SK-N-SH (cell line): ENCODE measurements at regions not wholly inside any gene's neighbourhood (a gene's known extent, or its start where the extent isn't known, plus 50 kb on each side); places are given as distances from the start of the nearest gene placed in this dataset.

Experiments used
- CTCF ChIA-PET: fragments of 300-600, 350-600 bp; formaldehyde crosslinking; extraction: SDS; loops from one replicate; lab custom pipeline; 2021; lab: Yijun Ruan, JAX
- POLR2A ChIA-PET: fragments of 350-600 bp; sonication (Branson Sonifier 250); formaldehyde crosslinking; extraction: SDS; loops from one replicate; lab custom pipeline; 2020; ENCODE audit warnings: antibody characterized with exemption, inconsistent platforms; lab: Yijun Ruan, JAX
- DNase-seq: peaks from one replicate; pipeline ENCODE4 v3.0.0; 2012
- H2AFZ ChIP-seq: fragments of 200-600 bp; sonication (generic); 2 replicates; pipeline ENCODE4 v1.8.1; 2016; ENCODE audit warnings: antibody characterized with exemption, mild to moderate bottlenecking, low read depth
- H3F3A ChIP-seq: fragments of 200-600 bp; sonication (generic); replicated peaks from 2 replicates; pipeline ENCODE3; 2016; ENCODE audit warnings: antibody characterized with exemption, mild to moderate bottlenecking; ENCODE audit not compliant: insufficient read depth
- H3K27ac ChIP-seq, 2 experiments: fragments of 200-500 bp in 1 of 2; fragments of 200-600 bp in 1 of 2; sonication (Bioruptor generic) in 1 of 2; sonication (generic), shearing (Covaris generic) in 1 of 2; 2 replicates each; pipeline versions ENCODE4 v1.5.1 to v1.6.1; 2014 to 2016; ENCODE audit warnings: low read depth in 2 of 2, inconsistent platforms in 1 of 2, low read length in 1 of 2, mild to moderate bottlenecking in 1 of 2, mixed read lengths in 1 of 2
- H3K27me3 ChIP-seq: fragments of 200-600 bp; sonication (generic), shearing (Covaris generic); 2 replicates; pipeline ENCODE4 v1.6.1; 2016; ENCODE audit warnings: mixed run types; ENCODE audit not compliant: insufficient read depth
- H3K36me3 ChIP-seq, 2 experiments: fragments of 200-500 bp in 1 of 2; fragments of 200-600 bp in 1 of 2; sonication (Bioruptor generic) in 1 of 2; sonication (generic) in 1 of 2; replicated peaks in 1 of 2; 2 replicates each; pipeline versions ENCODE3 to v1.5.1; 2014 to 2016; ENCODE audit warnings: low read length in 1 of 2, mild to moderate bottlenecking in 1 of 2; ENCODE audit not compliant: insufficient read depth in 2 of 2, control insufficient read depth in 1 of 2
- H3K4me1 ChIP-seq, 2 experiments: fragments of 200-500 bp in 1 of 2; fragments of 200-600 bp in 1 of 2; sonication (Bioruptor generic) in 1 of 2; sonication (generic), shearing (Covaris generic) in 1 of 2; 2 replicates each; pipeline versions ENCODE4 v1.5.1 to v1.6.1; 2014 to 2016; ENCODE audit warnings: low read depth in 1 of 2, low read length in 1 of 2, mixed run types in 1 of 2; ENCODE audit not compliant: insufficient read depth in 2 of 2, control insufficient read depth in 1 of 2
- H3K4me2 ChIP-seq: fragments of 200-600 bp; sonication (generic), shearing (Covaris generic); 2 replicates; pipeline ENCODE4 v1.6.1; 2017; ENCODE audit warnings: mixed run types
- H3K4me3 ChIP-seq, 2 experiments: fragments of 200-500 bp in 1 of 2; fragments of 200-600 bp in 1 of 2; sonication (Bioruptor generic) in 1 of 2; sonication (generic), shearing (Covaris generic) in 1 of 2; 2 replicates each; pipeline versions ENCODE4 v1.5.1 to v1.8.1; 2014 to 2016; ENCODE audit warnings: low read depth in 2 of 2, inconsistent platforms in 1 of 2, low read length in 1 of 2, mild to moderate bottlenecking in 1 of 2, mixed read lengths in 1 of 2, moderate library complexity in 1 of 2
- H3K79me2 ChIP-seq: fragments of 200-600 bp; sonication (generic); 2 replicates; pipeline ENCODE4 v1.8.1; 2017; ENCODE audit warnings: mild to moderate bottlenecking; ENCODE audit not compliant: insufficient read depth
- H3K9ac ChIP-seq: fragments of 200-600 bp; sonication (generic); 2 replicates; pipeline ENCODE4 v1.6.1; 2017; ENCODE audit warnings: mixed run types
- H3K9me2 ChIP-seq: fragments of 200-600 bp; sonication (generic); 2 replicates; pipeline ENCODE4 v1.6.1; 2017; ENCODE audit warnings: mixed run types
- H3K9me3 ChIP-seq: fragments of 200-600 bp; sonication (generic); 2 replicates; pipeline ENCODE4 v1.6.1; 2017; ENCODE audit warnings: mixed run types, mild to moderate bottlenecking, moderate library complexity
- H4K20me1 ChIP-seq: fragments of 200-600 bp; sonication (generic); 2 replicates; pipeline ENCODE4 v1.6.1; 2017; ENCODE audit warnings: mild to moderate bottlenecking, mixed run types; ENCODE audit not compliant: insufficient read depth
- CHD2 ChIP-seq: fragments of 150-350 bp; IDR thresholded peaks from 2 replicates; pipeline ENCODE4 v1.6.1; 2018; ENCODE audit warnings: low read length; ENCODE audit not compliant: partially characterized antibody
- EP300 ChIP-seq, 2 experiments: IDR thresholded peaks; 2 replicates each; pipeline versions ENCODE4 v1.4.0 to v1.6.1; 2012; ENCODE audit warnings: borderline replicate concordance in 1 of 2, low read depth in 1 of 2, low read length in 1 of 2
- EZH2phosphoT487 ChIP-seq: fragments of 200-600 bp; sonication (generic); IDR thresholded peaks from 2 replicates; pipeline ENCODE4 v1.6.1; 2017; ENCODE audit warnings: low read depth, mixed run types, mild to moderate bottlenecking, antibody characterized with exemption, moderate library complexity, borderline replicate concordance
- FOSL2 ChIP-seq: IDR thresholded peaks from 2 replicates; pipeline ENCODE4 v1.4.0; 2012; ENCODE audit warnings: low read depth, mild to moderate bottlenecking, moderate library complexity, borderline replicate concordance
- GABPA ChIP-seq: IDR thresholded peaks from 2 replicates; pipeline ENCODE4 v1.4.0; 2012; ENCODE audit warnings: low read depth, mild to moderate bottlenecking
- MXI1 ChIP-seq: IDR thresholded peaks from 2 replicates; pipeline ENCODE4 v1.6.1; 2012; ENCODE audit warnings: mild to moderate bottlenecking, low read depth, low read length, improper control_type of control experiment
- NFIC ChIP-seq: IDR thresholded peaks from 2 replicates; pipeline ENCODE4 v1.4.0; 2012; ENCODE audit warnings: borderline replicate concordance
- POLR2AphosphoS5 ChIP-seq: IDR thresholded peaks from 2 replicates; pipeline ENCODE4 v1.6.1; 2012; ENCODE audit warnings: low read depth, low read length
- RAD21 ChIP-seq: IDR thresholded peaks from 2 replicates; pipeline ENCODE4 v1.6.1; 2012; ENCODE audit warnings: mild to moderate bottlenecking, low read length
- TCF12 ChIP-seq: IDR thresholded peaks from 2 replicates; pipeline ENCODE4 v1.4.0; 2012
- TEAD4 ChIP-seq: IDR thresholded peaks from 2 replicates; pipeline ENCODE4 v1.4.0; 2012; ENCODE audit warnings: mild to moderate bottlenecking, borderline replicate concordance; ENCODE audit not compliant: insufficient read depth
- YY1 ChIP-seq: IDR thresholded peaks from 2 replicates; pipeline ENCODE4 v1.4.0; 2012; ENCODE audit warnings: low read depth, mild to moderate bottlenecking
- WGBS: methylation state at CpG from one replicate; pipeline ENCODE4 v1.1.6; 2017; ENCODE audit warnings: low lambda C conversion rate; 5-methylcytosine and 5-hydroxymethylcytosine counted together
- TF ChIP-seq, protein P1 (sequence below): fragments of 150-350 bp; IDR thresholded peaks from 2 replicates; pipeline ENCODE4 v1.6.1; 2016; ENCODE audit warnings: mild to moderate bottlenecking, low read depth, low read length
- TF ChIP-seq, protein P2 (sequence below): fragments of 150-350 bp; IDR thresholded peaks from 2 replicates; pipeline ENCODE4 v1.6.1; 2017; ENCODE audit warnings: antibody characterized with exemption, low read length, low read depth, borderline replicate concordance
- TF ChIP-seq, protein P3 (sequence below): fragments of 200-600 bp; sonication (generic); IDR thresholded peaks from 2 replicates; pipeline ENCODE4 v1.6.1; 2017; ENCODE audit warnings: antibody characterized with exemption, mild to moderate bottlenecking, moderate library complexity
- TF ChIP-seq, protein P4 (sequence below): IDR thresholded peaks from 2 replicates; pipeline ENCODE4 v1.6.1; 2012; ENCODE audit warnings: mild to moderate bottlenecking, low read depth, low read length, moderate library complexity

DNA sequence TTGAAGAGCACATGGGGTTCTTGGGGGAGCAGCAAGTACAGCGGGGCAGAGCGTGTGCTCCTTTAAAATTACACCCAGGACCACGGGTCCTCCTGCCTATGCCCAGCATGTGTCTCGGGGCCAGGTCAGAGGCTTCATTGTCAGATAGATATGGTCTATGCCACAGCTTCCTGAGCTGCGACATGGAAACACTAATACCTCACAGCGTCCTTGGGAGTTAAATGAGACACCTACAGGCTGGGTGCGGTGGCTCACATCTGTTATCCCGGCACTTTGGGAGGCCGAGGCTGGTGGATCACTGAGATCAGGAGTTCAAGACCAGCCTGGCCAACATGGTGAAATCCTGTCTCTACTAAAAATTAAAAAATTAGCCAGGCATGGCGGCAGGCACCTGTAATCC lies 110.8 kb upstream of the ATL2 start:
- no peak overlapping the region for H3K4me2 ChIP-seq
- ChIA-PET POLR2A (no interaction called here), CTCF (interaction anchor here (0.6 to 2.2 kb wide), 4 partner anchors 10 to 94 kb away, joined by 3 to 10 read pairs (median 3); no protein-coding TSS in a partner anchor)
- H3K79me2 ChIP-seq = no peaks in the 10 kb centered on the region
- WGBS = 90% methylated on average over 9 of the region's 10 CpGs
- H3K36me3 ChIP-seq = no peaks in the 10 kb centered on the region
- no peak overlapping the region for H3K4me3 ChIP-seq
- no peak overlapping the region for H3K9ac ChIP-seq
- no peaks in the 10 kb centered on the region; the same call in 1 of the 2 replicates for H4K20me1 ChIP-seq
- no peaks in the 10 kb centered on the region for H3K9me3 ChIP-seq
- peaks cover 0 to 7% of the 10 kb centered on the region in 2 experiments; a peak in 1 of 4 replicates for H3K4me1 ChIP-seq
- TF ChIP-seq GABPA (no peak), CHD2 (no peak), YY1 (no peak), TEAD4 (no peak), RAD21 (no peak), POLR2AphosphoS5 (no peak), NFIC (no peak), EP300 (IDR thresholded peaks at IDR 0.05; ENCODE audit: borderline replicate concordance in 1 of 2, low read depth in 1 of 2, low read length in 1 of 2) (no peak), EZH2phosphoT487 (no peak), FOSL2 (no peak), MXI1 (no peak), TCF12 (no peak)
- TF ChIP-seq, protein P1, sequence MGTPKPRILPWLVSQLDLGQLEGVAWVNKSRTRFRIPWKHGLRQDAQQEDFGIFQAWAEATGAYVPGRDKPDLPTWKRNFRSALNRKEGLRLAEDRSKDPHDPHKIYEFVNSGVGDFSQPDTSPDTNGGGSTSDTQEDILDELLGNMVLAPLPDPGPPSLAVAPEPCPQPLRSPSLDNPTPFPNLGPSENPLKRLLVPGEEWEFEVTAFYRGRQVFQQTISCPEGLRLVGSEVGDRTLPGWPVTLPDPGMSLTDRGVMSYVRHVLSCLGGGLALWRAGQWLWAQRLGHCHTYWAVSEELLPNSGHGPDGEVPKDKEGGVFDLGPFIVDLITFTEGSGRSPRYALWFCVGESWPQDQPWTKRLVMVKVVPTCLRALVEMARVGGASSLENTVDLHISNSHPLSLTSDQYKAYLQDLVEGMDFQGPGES = no peak
- TF ChIP-seq, protein P2, sequence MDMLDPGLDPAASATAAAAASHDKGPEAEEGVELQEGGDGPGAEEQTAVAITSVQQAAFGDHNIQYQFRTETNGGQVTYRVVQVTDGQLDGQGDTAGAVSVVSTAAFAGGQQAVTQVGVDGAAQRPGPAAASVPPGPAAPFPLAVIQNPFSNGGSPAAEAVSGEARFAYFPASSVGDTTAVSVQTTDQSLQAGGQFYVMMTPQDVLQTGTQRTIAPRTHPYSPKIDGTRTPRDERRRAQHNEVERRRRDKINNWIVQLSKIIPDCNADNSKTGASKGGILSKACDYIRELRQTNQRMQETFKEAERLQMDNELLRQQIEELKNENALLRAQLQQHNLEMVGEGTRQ = no peak
- TF ChIP-seq, protein P3, sequence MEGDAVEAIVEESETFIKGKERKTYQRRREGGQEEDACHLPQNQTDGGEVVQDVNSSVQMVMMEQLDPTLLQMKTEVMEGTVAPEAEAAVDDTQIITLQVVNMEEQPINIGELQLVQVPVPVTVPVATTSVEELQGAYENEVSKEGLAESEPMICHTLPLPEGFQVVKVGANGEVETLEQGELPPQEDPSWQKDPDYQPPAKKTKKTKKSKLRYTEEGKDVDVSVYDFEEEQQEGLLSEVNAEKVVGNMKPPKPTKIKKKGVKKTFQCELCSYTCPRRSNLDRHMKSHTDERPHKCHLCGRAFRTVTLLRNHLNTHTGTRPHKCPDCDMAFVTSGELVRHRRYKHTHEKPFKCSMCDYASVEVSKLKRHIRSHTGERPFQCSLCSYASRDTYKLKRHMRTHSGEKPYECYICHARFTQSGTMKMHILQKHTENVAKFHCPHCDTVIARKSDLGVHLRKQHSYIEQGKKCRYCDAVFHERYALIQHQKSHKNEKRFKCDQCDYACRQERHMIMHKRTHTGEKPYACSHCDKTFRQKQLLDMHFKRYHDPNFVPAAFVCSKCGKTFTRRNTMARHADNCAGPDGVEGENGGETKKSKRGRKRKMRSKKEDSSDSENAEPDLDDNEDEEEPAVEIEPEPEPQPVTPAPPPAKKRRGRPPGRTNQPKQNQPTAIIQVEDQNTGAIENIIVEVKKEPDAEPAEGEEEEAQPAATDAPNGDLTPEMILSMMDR = no peak
- TF ChIP-seq, protein P4, sequence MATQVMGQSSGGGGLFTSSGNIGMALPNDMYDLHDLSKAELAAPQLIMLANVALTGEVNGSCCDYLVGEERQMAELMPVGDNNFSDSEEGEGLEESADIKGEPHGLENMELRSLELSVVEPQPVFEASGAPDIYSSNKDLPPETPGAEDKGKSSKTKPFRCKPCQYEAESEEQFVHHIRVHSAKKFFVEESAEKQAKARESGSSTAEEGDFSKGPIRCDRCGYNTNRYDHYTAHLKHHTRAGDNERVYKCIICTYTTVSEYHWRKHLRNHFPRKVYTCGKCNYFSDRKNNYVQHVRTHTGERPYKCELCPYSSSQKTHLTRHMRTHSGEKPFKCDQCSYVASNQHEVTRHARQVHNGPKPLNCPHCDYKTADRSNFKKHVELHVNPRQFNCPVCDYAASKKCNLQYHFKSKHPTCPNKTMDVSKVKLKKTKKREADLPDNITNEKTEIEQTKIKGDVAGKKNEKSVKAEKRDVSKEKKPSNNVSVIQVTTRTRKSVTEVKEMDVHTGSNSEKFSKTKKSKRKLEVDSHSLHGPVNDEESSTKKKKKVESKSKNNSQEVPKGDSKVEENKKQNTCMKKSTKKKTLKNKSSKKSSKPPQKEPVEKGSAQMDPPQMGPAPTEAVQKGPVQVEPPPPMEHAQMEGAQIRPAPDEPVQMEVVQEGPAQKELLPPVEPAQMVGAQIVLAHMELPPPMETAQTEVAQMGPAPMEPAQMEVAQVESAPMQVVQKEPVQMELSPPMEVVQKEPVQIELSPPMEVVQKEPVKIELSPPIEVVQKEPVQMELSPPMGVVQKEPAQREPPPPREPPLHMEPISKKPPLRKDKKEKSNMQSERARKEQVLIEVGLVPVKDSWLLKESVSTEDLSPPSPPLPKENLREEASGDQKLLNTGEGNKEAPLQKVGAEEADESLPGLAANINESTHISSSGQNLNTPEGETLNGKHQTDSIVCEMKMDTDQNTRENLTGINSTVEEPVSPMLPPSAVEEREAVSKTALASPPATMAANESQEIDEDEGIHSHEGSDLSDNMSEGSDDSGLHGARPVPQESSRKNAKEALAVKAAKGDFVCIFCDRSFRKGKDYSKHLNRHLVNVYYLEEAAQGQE = no peak
- H3K27ac ChIP-seq = no peak overlapping the region
- H2AFZ ChIP-seq = no peak overlapping the region
- H3K27me3 ChIP-seq = no peaks in the 10 kb centered on the region
- H3F3A ChIP-seq = no peaks in the 10 kb centered on the region
- no peaks in the 10 kb centered on the region for H3K9me2 ChIP-seq
- no peak for DNase-seq
